Chondrocyte (in vitro differentiated cells): ENCODE measurements at regions not wholly inside any gene's neighbourhood (a gene's known extent, or its start where the extent isn't known, plus 50 kb on each side); places are given as distances from the start of the nearest gene placed in this dataset.

Experiments used
- DNase-seq: peaks from one replicate; pipeline ENCODE4 v3.0.0; 2021; ENCODE audit warnings: mixed read lengths, low spot score
- H3K27ac Mint-ChIP-seq: one replicate; pipeline ENCODE4 v1.8.0; 2021; ENCODE audit warnings: mild to moderate bottlenecking, moderate library complexity, mixed read lengths; ENCODE audit not compliant: unreplicated experiment
- H3K27me3 Mint-ChIP-seq: 2 replicates; pipeline ENCODE4 v1.8.0; 2021; ENCODE audit warnings: low read depth, mixed read lengths
- H3K36me3 Mint-ChIP-seq: 2 replicates; pipeline ENCODE4 v1.8.0; 2021; ENCODE audit warnings: low read depth, mixed read lengths
- H3K4me1 Mint-ChIP-seq: 2 replicates; pipeline ENCODE4 v1.8.0; 2021; ENCODE audit warnings: low read depth, mild to moderate bottlenecking, mixed read lengths
- H3K4me3 Mint-ChIP-seq: one replicate; pipeline ENCODE4 v1.8.0; 2021; ENCODE audit warnings: mild to moderate bottlenecking, moderate library complexity, mixed read lengths; ENCODE audit not compliant: unreplicated experiment
- H3K9me3 Mint-ChIP-seq: 2 replicates; pipeline ENCODE4 v1.8.0; 2021; ENCODE audit warnings: low read depth, mixed read lengths
- CTCF ChIP-seq: fragments of 200-600 bp; sonication (generic); IDR thresholded peaks from 2 replicates; pipeline ENCODE4 v1.5.0; 2021; ENCODE audit warnings: antibody characterized with exemption, mild to moderate bottlenecking, moderate library complexity

DNA sequence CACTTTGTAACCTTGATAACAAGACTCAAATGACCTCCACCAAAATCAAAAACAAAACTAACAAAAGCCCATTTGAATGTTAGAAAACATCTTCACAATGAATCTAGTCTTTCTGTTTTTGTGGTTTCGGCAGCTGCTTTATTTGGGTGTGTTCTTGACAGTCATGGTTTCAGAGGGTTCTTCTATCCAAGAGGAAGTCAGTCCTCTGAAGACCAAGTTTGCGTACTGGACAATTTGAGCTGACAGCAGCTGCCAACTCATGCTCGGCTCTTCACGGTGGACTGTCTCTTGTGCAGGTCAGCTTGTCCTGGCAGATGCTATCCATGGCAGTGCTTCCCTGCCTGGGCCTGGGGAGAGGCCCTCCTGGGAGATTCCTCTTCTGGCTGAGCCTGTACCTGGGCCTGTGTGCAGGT lies 91.0 kb downstream of the TMEM17 start:
- TF ChIP-seq CTCF: no peak
- Mint-ChIP-seq H3K9me3 (peaks cover 9% of the 10 kb centered on the region), H3K27me3 (no peaks in the 10 kb centered on the region), H3K36me3 (peaks cover 5% of the 10 kb centered on the region), H3K4me1 (peaks cover 20% of the 10 kb centered on the region), H3K4me3 (no peak overlapping the region), H3K27ac (no peak overlapping the region)
- DNase-seq: no peak

GRCh38 chr2:62413116-62413663 lies 92.8 kb downstream of the TMEM17 start:
- no peak overlapping the region for H3K27ac Mint-ChIP-seq
- H3K27me3 Mint-ChIP-seq: no peaks in the 10 kb centered on the region
- H3K36me3 Mint-ChIP-seq: no peaks in the 10 kb centered on the region
- H3K4me3 Mint-ChIP-seq: no peak overlapping the region
- peaks cover 29% of the 10 kb centered on the region for H3K4me1 Mint-ChIP-seq
- H3K9me3 Mint-ChIP-seq: no peaks in the 10 kb centered on the region
- TF ChIP-seq CTCF: no peak
- peak; percentile 10 for DNase-seq

DNA sequence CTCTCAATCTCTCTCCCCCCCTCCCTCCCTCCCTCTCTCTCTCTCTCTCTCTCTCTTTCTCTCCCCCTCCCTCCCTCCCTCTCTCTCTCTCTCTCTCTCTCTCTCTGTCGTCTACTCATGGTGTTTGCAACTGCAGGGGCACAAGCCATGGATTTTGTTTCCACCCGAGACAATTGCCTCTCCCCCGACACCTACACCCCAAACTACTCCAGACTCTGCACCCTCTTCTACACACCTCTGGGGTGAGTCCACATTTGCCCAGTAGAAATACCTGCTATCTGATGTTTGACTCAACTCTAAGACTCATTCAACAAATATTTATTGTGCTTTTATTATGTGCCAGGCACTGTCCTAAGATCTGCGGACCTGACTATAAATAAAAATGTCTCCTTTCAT lies 93.7 kb downstream of the TMEM17 start:
- peak overlapping the region; percentile 97 for H3K27ac Mint-ChIP-seq

GRCh38 chr2:62410926-62411456 lies 95.0 kb downstream of the TMEM17 start:
- peak overlapping the region; percentile 97 for H3K27ac Mint-ChIP-seq
- no peak for TF ChIP-seq CTCF

More for the DNA sequence above, 93.7 kb downstream of the TMEM17 start:
- Mint-ChIP-seq H3K9me3 (no peaks in the 10 kb centered on the region), H3K27me3 (peaks cover under 1% of the 10 kb centered on the region), H3K4me3 (peak overlapping the region; percentile 19), H3K4me1 (peaks cover 29% of the 10 kb centered on the region), H3K36me3 (no peaks in the 10 kb centered on the region)
- peak; percentile 69 for TF ChIP-seq CTCF
- no peak for DNase-seq

GRCh38 chr2:62410015-62410453 lies 96.0 kb downstream of the TMEM17 start:
- Mint-ChIP-seq H3K4me3 (no peak overlapping the region), H3K27me3 (peaks cover 3% of the 10 kb centered on the region), H3K36me3 (no peaks in the 10 kb centered on the region), H3K9me3 (no peaks in the 10 kb centered on the region), H3K27ac (no peak overlapping the region), H3K4me1 (peaks cover 32% of the 10 kb centered on the region)
- DNase-seq: no peak
- peak; percentile 73 for TF ChIP-seq CTCF

More at GRCh38 chr2:62410926-62411456, 95.0 kb downstream of the TMEM17 start:
- no peak for DNase-seq
- Mint-ChIP-seq H3K4me1 (peaks cover 32% of the 10 kb centered on the region), H3K36me3 (no peaks in the 10 kb centered on the region), H3K27me3 (peaks cover 3% of the 10 kb centered on the region), H3K9me3 (no peaks in the 10 kb centered on the region), H3K4me3 (no peak overlapping the region)
